WTC11 (cell line): ENCODE measurements at regions not wholly inside any gene's neighbourhood (a gene's known extent, or its start where the extent isn't known, plus 50 kb on each side); places are given as distances from the start of the nearest gene placed in this dataset.

Experiments used
- ATAC-seq: fragments of 200-7000 bp; cut with Tn5 transposase; 2 replicates; pipeline ENCODE4 v1.10.0; 2021; ENCODE audit warnings: mild to moderate bottlenecking, moderate library complexity
- CTCF ChIA-PET: fragments of 300-600 bp; sonication (Branson Sonifier 250); formaldehyde crosslinking; loops from one replicate; lab custom pipeline; 2021; ENCODE audit warnings: antibody characterized with exemption; lab: Charles Lee
- POLR2A ChIA-PET: fragments of 350-600 bp; sonication (Branson Sonifier 250); formaldehyde crosslinking; loops from one replicate; lab custom pipeline; 2021; ENCODE audit warnings: antibody characterized with exemption; lab: Charles Lee
- DNase-seq: peaks from one replicate; pipeline ENCODE4 v3.0.0; 2021; ENCODE audit warnings: low spot score
- H3K27ac Mint-ChIP-seq: 2 replicates; pipeline ENCODE4 v1.8.0; 2021; ENCODE audit warnings: mixed read lengths
- H3K27me3 Mint-ChIP-seq: 2 replicates; pipeline ENCODE4 v1.8.0; 2021; ENCODE audit warnings: low read depth, mild to moderate bottlenecking, moderate library complexity, mixed read lengths
- H3K36me3 Mint-ChIP-seq: 2 replicates; pipeline ENCODE4 v1.8.0; 2021; ENCODE audit warnings: mixed read lengths
- H3K4me1 Mint-ChIP-seq: 2 replicates; pipeline ENCODE4 v1.8.0; 2022; ENCODE audit warnings: mixed read lengths
- H3K4me3 Mint-ChIP-seq: 2 replicates; pipeline ENCODE4 v1.8.0; 2021; ENCODE audit warnings: mild to moderate bottlenecking, moderate library complexity, mixed read lengths
- H3K9me3 Mint-ChIP-seq: 2 replicates; pipeline ENCODE4 v1.8.0; 2021; ENCODE audit warnings: mixed read lengths
- ATF2 ChIP-seq: sonication (generic); formaldehyde crosslinking; IDR thresholded peaks from 2 replicates; pipeline ENCODE4 v1.8.1; 2022; ENCODE audit warnings: low read depth, missing genetic modification reagents, borderline replicate concordance
- CREB1 ChIP-seq: sonication (generic); formaldehyde crosslinking; IDR thresholded peaks from 2 replicates; pipeline ENCODE4 v1.8.0; 2023; ENCODE audit warnings: mild to moderate bottlenecking, missing genetic modification reagents
- ELF4 ChIP-seq: sonication (generic); formaldehyde crosslinking; IDR thresholded peaks from 2 replicates; pipeline ENCODE4 v1.8.1; 2022; ENCODE audit warnings: low read depth, mild to moderate bottlenecking, moderate library complexity, missing genetic modification reagents
- ESRRA ChIP-seq: sonication (generic); formaldehyde crosslinking; IDR thresholded peaks from 2 replicates; pipeline ENCODE4 v1.8.1; 2022; ENCODE audit warnings: mild to moderate bottlenecking, missing genetic modification reagents, borderline replicate concordance
- FOXJ3 ChIP-seq: sonication (generic); formaldehyde crosslinking; IDR thresholded peaks from 2 replicates; pipeline ENCODE4 v1.9.0; 2021; ENCODE audit warnings: missing genetic modification reagents, mild to moderate bottlenecking, borderline replicate concordance
- GABPB1 ChIP-seq: sonication (generic); formaldehyde crosslinking; IDR thresholded peaks from 2 replicates; pipeline ENCODE4 v1.8.1; 2023; ENCODE audit warnings: mild to moderate bottlenecking, missing genetic modification reagents
- GRHL2 ChIP-seq: fragments of 250-450 bp; sonication (Bioruptor Pico); IDR thresholded peaks from 2 replicates; pipeline ENCODE4 v1.8.0; 2022; ENCODE audit warnings: mild to moderate bottlenecking, moderate library complexity; ENCODE audit not compliant: insufficient replicate concordance, severe bottlenecking
- JAZF1 ChIP-seq: fragments of 250-450 bp; sonication (Bioruptor Pico); IDR thresholded peaks from 2 replicates; pipeline ENCODE4 v1.9.0; 2021; ENCODE audit warnings: moderate library complexity, mild to moderate bottlenecking, inconsistent platforms
- MAX ChIP-seq: sonication (generic); formaldehyde crosslinking; IDR thresholded peaks from 2 replicates; pipeline ENCODE4 v1.8.0; 2022; ENCODE audit warnings: mild to moderate bottlenecking, missing genetic modification reagents
- MXD4 ChIP-seq: fragments of 250-450 bp; sonication (Bioruptor Pico); IDR thresholded peaks from 2 replicates; pipeline ENCODE4 v1.8.0; 2021; ENCODE audit warnings: mild to moderate bottlenecking, moderate library complexity, borderline replicate concordance
- NR3C1 ChIP-seq: sonication (generic); formaldehyde crosslinking; conservative IDR thresholded peaks from 2 replicates; pipeline ENCODE4 v1.8.1; 2023; ENCODE audit warnings: low read depth, mild to moderate bottlenecking, missing genetic modification reagents
- OVOL2 ChIP-seq: fragments of 250-450 bp; sonication (Bioruptor Pico); IDR thresholded peaks from 2 replicates; pipeline ENCODE4 v1.9.0; 2021; ENCODE audit warnings: mild to moderate bottlenecking, borderline replicate concordance
- SMAD4 ChIP-seq: sonication (generic); formaldehyde crosslinking; IDR thresholded peaks from 2 replicates; pipeline ENCODE4 v1.8.0; 2022; ENCODE audit warnings: mild to moderate bottlenecking, missing genetic modification reagents
- SOX15 ChIP-seq: fragments of 250-450 bp; sonication (Bioruptor Pico); IDR thresholded peaks from 2 replicates; pipeline ENCODE4 v1.9.0; 2021; ENCODE audit warnings: mild to moderate bottlenecking
- ZNF121 ChIP-seq: sonication (generic); formaldehyde crosslinking; IDR thresholded peaks from 2 replicates; pipeline ENCODE4 v1.8.0; 2023; ENCODE audit warnings: missing genetic modification reagents
- ZNF232 ChIP-seq: sonication (generic); formaldehyde crosslinking; IDR thresholded peaks from 2 replicates; pipeline ENCODE4 v1.8.0; 2022; ENCODE audit warnings: mild to moderate bottlenecking, missing genetic modification reagents
- ZNF416 ChIP-seq: fragments of 250-450 bp; sonication (Bioruptor Pico); IDR thresholded peaks from 2 replicates; pipeline ENCODE4 v1.9.0; 2021; ENCODE audit warnings: mild to moderate bottlenecking, inconsistent platforms
- ZNF423 ChIP-seq: fragments of 250-450 bp; sonication (Bioruptor Pico); IDR thresholded peaks from 2 replicates; pipeline ENCODE4 v2.1.2; 2022; ENCODE audit warnings: mild to moderate bottlenecking, moderate library complexity
- TF ChIP-seq, protein P1 (sequence below): fragments of 250-450 bp; sonication (Bioruptor Pico); conservative IDR thresholded peaks from 2 replicates; pipeline ENCODE4 v1.9.0; 2021; ENCODE audit warnings: mild to moderate bottlenecking

- ATAC-seq = no peak
- TF ChIP-seq NR3C1 (CRISPR knock-in tag) (no peak), MXD4 (CRISPR knock-in tag) (no peak), JAZF1 (CRISPR knock-in tag) (no peak), GRHL2 (CRISPR knock-in tag) (no peak), ESRRA (CRISPR knock-in tag) (no peak), MAX (CRISPR knock-in tag) (no peak), ELF4 (CRISPR knock-in tag) (no peak), SMAD4 (CRISPR knock-in tag) (no peak), OVOL2 (CRISPR knock-in tag) (no peak), FOXJ3 (no peak), ATF2 (CRISPR knock-in tag) (no peak), ZNF121 (no peak)
- no peak overlapping the region for H3K27ac Mint-ChIP-seq
- H3K27me3 Mint-ChIP-seq = no peaks in the 10 kb centered on the region; the same call in 1 of the 2 replicates
- ChIA-PET POLR2A (no interaction called here), CTCF (no interaction called here)
- H3K9me3 Mint-ChIP-seq = peaks cover 30% of the 10 kb centered on the region
- no peak overlapping the region for H3K4me3 Mint-ChIP-seq
- H3K4me1 Mint-ChIP-seq = peaks cover 17% of the 10 kb centered on the region
- peaks cover 25% of the 10 kb centered on the region for H3K36me3 Mint-ChIP-seq
- no peak for DNase-seq
Measured at GRCh38 chr2:150143087-150143536, 344.4 kb downstream of the RND3 start.

GRCh38 chr2:150142561-150142960, 344.9 kb downstream of the RND3 start:
- POLR2A ChIA-PET = no interaction called here
- CTCF ChIA-PET = no interaction called here
- H3K27ac Mint-ChIP-seq = no peak overlapping the region
- H3K9me3 Mint-ChIP-seq = peaks cover 25% of the 10 kb centered on the region
- TF ChIP-seq ZNF232 (CRISPR knock-in tag) (no peak), ZNF416 (CRISPR knock-in tag) (no peak), NR3C1 (CRISPR knock-in tag) (no peak), ELF4 (CRISPR knock-in tag) (no peak), MAX (CRISPR knock-in tag) (no peak), CREB1 (CRISPR knock-in tag) (no peak), ZNF423 (CRISPR knock-in tag) (no peak), SOX15 (CRISPR knock-in tag) (no peak), GABPB1 (CRISPR knock-in tag) (no peak)
- TF ChIP-seq, protein P1, sequence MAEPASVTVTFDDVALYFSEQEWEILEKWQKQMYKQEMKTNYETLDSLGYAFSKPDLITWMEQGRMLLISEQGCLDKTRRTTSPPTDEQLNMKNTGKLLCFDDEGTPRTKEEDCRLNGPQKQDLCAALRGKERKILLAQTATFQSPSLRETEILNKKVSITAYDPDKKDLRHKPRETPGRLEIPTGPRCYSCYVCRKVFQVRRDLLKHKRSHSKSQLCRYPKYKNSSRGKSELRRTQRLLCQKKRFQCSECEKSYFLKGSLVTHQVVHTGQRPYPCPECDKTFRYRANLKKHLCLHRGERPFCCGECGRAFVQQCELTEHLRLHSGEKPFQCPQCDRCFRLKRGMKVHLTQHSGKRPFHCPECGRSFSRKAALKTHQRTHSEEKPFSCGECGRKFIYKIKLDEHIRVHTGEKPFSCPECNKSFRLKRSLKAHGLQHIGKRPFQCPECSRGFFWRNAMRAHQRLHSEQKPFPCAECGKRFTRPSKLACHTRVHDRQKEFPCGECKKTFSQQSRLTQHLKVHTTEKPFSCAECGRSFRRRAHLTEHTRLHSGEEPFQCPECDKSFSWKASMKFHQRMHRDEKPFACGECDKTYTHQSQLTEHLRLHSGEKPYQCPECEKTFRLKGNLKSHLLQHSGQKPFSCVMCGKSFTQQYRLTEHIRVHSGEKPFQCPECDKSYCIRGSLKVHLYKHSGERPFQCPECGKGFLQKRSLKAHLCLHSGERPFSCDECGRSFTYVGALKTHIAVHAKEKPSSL (CRISPR knock-in tag) = no peak
- peaks cover 21% of the 10 kb centered on the region for H3K36me3 Mint-ChIP-seq
- ATAC-seq = no peak
- no peak for DNase-seq
- no peak overlapping the region for H3K4me3 Mint-ChIP-seq
- H3K4me1 Mint-ChIP-seq = peaks cover 17% of the 10 kb centered on the region
- no peaks in the 10 kb centered on the region for H3K27me3 Mint-ChIP-seq
